ENCODE measurements at regions not wholly inside any gene's neighbourhood (a gene's known extent, or its start where the extent isn't known, plus 50 kb on each side); places are given as distances from the start of the nearest gene placed in this dataset.

GRCh38 chr12:47302111-47302671 is 222.4 kb upstream of the AMIGO2 start:
- no peak for TF ChIP-seq CTCF (IDR thresholded peaks at IDR 0.05)
- no peak for TF ChIP-seq POLR2A (IDR thresholded peaks at IDR 0.05)
